ENCODE measurements at regions not wholly inside any gene's neighbourhood (a gene's known extent, or its start where the extent isn't known, plus 50 kb on each side); places are given as distances from the start of the nearest gene placed in this dataset.

DNA sequence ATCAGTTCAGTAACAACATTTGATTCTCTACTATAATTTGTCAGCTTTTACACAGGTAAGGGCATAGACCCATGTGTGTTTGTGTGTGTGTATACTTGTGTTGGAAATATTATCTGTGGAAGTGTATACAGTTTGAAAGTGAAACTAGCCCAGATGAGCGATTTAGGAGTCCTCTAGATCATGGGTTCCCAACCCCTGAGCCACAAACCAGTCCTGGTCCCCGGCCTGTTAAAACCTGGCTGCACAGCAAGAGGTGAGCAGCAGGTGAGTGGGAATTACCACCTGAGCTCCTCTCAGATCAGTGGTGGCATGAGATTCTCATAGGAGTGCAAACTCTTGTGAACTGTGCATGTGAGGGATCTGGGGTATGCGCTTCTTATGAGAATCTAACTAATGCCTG, 1221.5 kb upstream of the SORCS1 start:
- no peak for ATAC-seq (ENCODE audit: low FRiP score in 2 of 2)
- WGBS, 2 donors: 75 to 82% methylated on average over 2 to 3 of the region's 3 CpGs

DNA sequence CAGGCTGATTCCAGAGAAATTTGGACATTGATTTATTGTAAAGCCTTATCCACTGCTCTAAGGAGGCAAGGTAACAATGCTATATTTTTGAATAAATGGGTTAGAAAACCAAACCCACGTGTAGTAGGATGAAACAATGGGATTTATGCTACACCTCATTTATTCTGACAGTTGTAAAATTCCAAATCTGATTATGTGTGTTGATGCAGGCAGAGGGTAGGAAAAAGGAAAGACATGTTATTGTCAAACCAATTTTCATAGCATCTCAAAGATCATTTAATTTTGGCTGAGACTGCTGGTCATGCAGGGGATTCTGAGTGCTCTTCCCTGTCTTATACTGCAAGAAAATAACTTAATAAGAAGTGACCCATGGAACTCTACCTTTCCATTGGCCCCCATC, 1219.9 kb upstream of the SORCS1 start:
- TF ChIP-seq EP300 (IDR thresholded peaks at IDR 0.05): no peak
- no peak for TF ChIP-seq CTCF (IDR thresholded peaks at IDR 0.05)
- no peak for TF ChIP-seq POLR2A (IDR thresholded peaks at IDR 0.05)
- TF ChIP-seq POLR2AphosphoS5 (IDR thresholded peaks at IDR 0.05): no peak
- Histone ChIP-seq H3K27ac (no peak overlapping the region), H3K4me1 (no peaks in the 10 kb centered on the region), H3K36me3 (no peaks in the 10 kb centered on the region), H3K9me3 (no peaks in the 10 kb centered on the region), H3K27me3 (no peaks in the 10 kb centered on the region), H3K4me3 (no peak overlapping the region)
- DNase-seq: no peak
- ATAC-seq (ENCODE audit: low FRiP score in 2 of 2): no peak
- 53 to 67% methylated on average over 1 of the region's 1 CpG for WGBS, 2 donors

More for the DNA sequence above, 1221.5 kb upstream of the SORCS1 start:
- Histone ChIP-seq H3K4me1 (no peaks in the 10 kb centered on the region), H3K9me3 (no peaks in the 10 kb centered on the region), H3K27me3 (no peaks in the 10 kb centered on the region), H3K4me3 (no peak overlapping the region), H3K36me3 (no peaks in the 10 kb centered on the region), H3K27ac (no peak overlapping the region)
- no peak for TF ChIP-seq POLR2AphosphoS5 (IDR thresholded peaks at IDR 0.05)
- no peak for TF ChIP-seq EP300 (IDR thresholded peaks at IDR 0.05)
- no peak for TF ChIP-seq POLR2A (IDR thresholded peaks at IDR 0.05)
- TF ChIP-seq CTCF (IDR thresholded peaks at IDR 0.05): no peak
- no peak for DNase-seq

DNA sequence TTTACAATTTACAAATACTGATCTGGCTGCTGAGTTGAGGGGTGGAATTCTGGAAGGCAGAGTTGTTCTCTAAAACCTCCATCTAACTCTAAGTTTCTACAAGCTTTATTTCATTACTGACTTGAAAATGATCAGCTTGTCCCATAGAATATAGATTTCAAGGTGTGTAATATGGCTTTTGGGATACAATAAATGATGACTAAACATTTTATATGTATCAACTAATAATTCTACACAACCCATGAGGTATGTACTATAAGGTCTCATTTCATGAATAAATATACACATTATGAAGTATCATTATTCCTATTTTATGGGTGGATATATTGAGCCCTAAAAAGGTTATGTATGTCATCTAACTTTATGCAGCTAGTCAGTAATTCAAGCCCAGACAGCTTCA, 1214.3 kb upstream of the SORCS1 start:
- Histone ChIP-seq H3K27me3 (no peaks in the 10 kb centered on the region), H3K9me3 (no peaks in the 10 kb centered on the region), H3K36me3 (no peaks in the 10 kb centered on the region), H3K27ac (no peak overlapping the region), H3K4me1 (no peaks in the 10 kb centered on the region), H3K4me3 (no peak overlapping the region)
- DNase-seq: no peak
- TF ChIP-seq EP300 (IDR thresholded peaks at IDR 0.05) (no peak), CTCF (IDR thresholded peaks at IDR 0.05) (no peak), POLR2AphosphoS5 (IDR thresholded peaks at IDR 0.05) (no peak), POLR2A (IDR thresholded peaks at IDR 0.05) (no peak)
- ATAC-seq (ENCODE audit: low FRiP score in 2 of 2): no peak

GRCh38 chr10:108375691-108376090, 1211.2 kb upstream of the SORCS1 start:
- H3K27ac ChIP-seq: no peak overlapping the region
- H3K9me3 ChIP-seq: no peaks in the 10 kb centered on the region
- H3K4me3 ChIP-seq: no peak overlapping the region
- no peaks in the 10 kb centered on the region for H3K4me1 ChIP-seq
- no peaks in the 10 kb centered on the region for H3K27me3 ChIP-seq
- ATAC-seq (ENCODE audit: low FRiP score in 2 of 2) (no peak), DNase-seq (no peak)
- no peak for TF ChIP-seq CTCF (IDR thresholded peaks at IDR 0.05)
- no peak for TF ChIP-seq POLR2AphosphoS5 (IDR thresholded peaks at IDR 0.05)
- no peak for TF ChIP-seq EP300 (IDR thresholded peaks at IDR 0.05)
- TF ChIP-seq POLR2A (IDR thresholded peaks at IDR 0.05): no peak
- no peaks in the 10 kb centered on the region for H3K36me3 ChIP-seq

DNA sequence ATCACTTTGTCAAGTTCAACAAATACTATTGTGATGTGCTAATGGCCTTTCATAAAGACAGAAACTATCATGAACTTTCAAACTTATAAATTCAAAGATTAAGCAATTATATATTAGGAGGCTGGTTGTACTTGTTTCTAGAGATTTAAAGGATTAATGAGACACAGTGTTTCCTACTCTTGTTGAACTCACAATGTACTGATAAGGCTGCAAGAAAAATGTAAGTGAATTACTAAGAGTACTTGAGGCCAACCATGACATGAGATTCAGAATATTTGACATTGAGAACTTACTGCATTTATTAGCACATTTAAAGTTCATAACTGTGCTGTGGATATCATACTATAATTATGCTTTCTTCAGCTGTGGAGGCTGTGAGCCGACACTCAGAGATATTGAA, 1210.5 kb upstream of the SORCS1 start:
- DNase-seq (no peak), ATAC-seq (ENCODE audit: low FRiP score in 2 of 2) (no peak)
- TF ChIP-seq CTCF (IDR thresholded peaks at IDR 0.05): no peak
- TF ChIP-seq POLR2AphosphoS5 (IDR thresholded peaks at IDR 0.05): no peak
- TF ChIP-seq EP300 (IDR thresholded peaks at IDR 0.05): no peak
- TF ChIP-seq POLR2A (IDR thresholded peaks at IDR 0.05): no peak
- no peaks in the 10 kb centered on the region for H3K27me3 ChIP-seq
- H3K27ac ChIP-seq: no peak overlapping the region
- no peaks in the 10 kb centered on the region for H3K4me1 ChIP-seq
- H3K9me3 ChIP-seq: no peaks in the 10 kb centered on the region
- H3K4me3 ChIP-seq: no peak overlapping the region
- 50 to 62% methylated on average over 1 of the region's 1 CpG for WGBS, 2 donors
- H3K36me3 ChIP-seq: no peaks in the 10 kb centered on the region

Measured in upper lobe of left lung (tissue), 6 donors.